T-helper 22 cell (primary cell): ENCODE measurements at regions not wholly inside any gene's neighbourhood (a gene's known extent, or its start where the extent isn't known, plus 50 kb on each side); places are given as distances from the start of the nearest gene placed in this dataset.
"Not testable (repeated sequence)": the region's sequence is repeated elsewhere in the genome, so short reads cannot be mapped to it uniquely, and the experiment has no call there.

Experiments
- DNase-seq: peaks from one replicate; pipeline ENCODE4 v3.0.0-alpha.2; 2020; ENCODE audit warnings: low read depth

- DNase-seq = no peak
Measured at GRCh38 chrX:40245488-40246071, 147.8 kb upstream of the BCOR start.

- no peak for DNase-seq
Measured at GRCh38 chrX:40244980-40245379, 147.2 kb upstream of the BCOR start.

DNA sequence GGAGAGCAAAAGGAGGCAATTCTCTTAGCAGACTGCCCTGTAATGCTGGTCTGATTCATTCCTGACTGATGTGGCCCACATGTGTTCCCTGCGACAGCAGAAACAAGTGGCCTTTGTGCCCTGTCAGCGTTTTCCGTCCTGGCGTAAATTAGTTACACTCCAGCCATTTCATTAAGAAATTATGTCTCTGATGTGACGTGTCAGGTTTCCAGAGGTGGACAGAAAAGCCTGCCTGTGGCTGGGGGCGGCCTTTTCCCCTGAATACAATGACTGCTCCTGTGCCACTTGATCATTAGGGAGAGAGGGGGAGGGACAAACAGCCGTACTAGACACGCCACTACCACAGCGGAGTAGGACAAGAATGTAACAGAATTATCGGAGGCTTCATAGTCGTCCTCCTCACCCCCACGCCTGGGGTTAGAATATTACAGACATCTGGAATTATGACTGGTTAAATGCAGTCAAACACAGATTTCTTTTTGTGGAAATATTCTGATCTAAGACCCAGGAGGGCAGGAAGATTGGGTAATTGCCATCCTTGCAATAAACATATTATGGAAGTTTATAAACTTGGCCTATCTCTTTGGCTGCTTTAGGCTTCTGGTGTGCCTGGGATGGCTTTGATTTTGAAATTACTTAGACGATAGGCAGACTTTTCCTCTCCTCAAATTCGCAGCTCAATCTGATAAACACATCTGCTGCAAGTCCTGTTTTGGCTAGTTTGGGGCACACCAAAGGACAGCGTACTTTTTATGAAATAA, 146.2 kb upstream of the BCOR start:
- DNase-seq = no peak

DNA sequence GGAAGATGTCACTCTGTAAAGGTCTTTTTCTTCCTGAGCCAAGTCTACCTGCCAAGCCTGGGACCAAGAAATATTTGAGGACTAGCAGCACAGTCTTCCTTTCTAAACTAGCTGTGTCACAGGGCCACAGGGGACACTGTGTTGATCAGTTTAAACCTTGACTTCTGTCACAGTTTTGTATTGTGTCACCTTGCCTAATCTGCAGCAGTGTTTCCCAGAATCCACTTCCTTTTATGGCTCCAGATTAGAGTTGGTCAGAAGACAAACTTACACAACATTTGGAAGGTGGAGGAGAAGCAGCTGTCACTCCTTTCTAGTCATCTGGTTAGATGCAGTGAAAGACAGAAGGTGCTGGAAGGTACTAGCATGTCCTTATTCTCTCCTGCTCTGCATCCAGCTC, 143.1 kb upstream of the BCOR start:
- DNase-seq = no peak

GRCh38 chrX:40237731-40238178, 140.0 kb upstream of the BCOR start:
- DNase-seq = no peak

GRCh38 chrX:40230646-40231045, 132.9 kb upstream of the BCOR start:
- no peak for DNase-seq

DNA sequence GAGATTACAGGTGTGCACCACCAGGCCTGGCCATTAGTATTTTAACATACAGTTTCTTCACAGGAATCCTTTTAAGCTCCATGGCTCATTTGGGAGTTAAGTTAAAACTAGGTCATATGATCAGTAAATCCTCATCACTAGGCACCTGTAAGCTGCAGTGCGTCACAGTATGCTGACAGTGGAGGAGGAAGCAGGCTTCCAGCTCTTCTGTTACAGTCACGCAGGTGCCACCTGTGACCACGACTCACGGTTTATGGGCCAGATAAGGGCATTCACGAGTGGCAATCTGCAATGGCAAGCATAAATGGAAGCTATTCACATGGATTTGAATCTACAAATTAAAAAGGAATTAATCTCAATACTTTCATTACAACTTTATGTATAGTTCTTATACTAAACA, 129.4 kb upstream of the BCOR start:
- DNase-seq = no peak

- DNase-seq = no peak
Measured at GRCh38 chrX:40224658-40225057, 126.9 kb upstream of the BCOR start.

GRCh38 chrX:40222612-40223011, 124.9 kb upstream of the BCOR start:
- not testable (repeated sequence) for DNase-seq

GRCh38 chrX:40213092-40213491, 115.3 kb upstream of the BCOR start:
- DNase-seq = no peak

GRCh38 chrX:40209951-40210617, 112.3 kb upstream of the BCOR start:
- no peak for DNase-seq

DNA sequence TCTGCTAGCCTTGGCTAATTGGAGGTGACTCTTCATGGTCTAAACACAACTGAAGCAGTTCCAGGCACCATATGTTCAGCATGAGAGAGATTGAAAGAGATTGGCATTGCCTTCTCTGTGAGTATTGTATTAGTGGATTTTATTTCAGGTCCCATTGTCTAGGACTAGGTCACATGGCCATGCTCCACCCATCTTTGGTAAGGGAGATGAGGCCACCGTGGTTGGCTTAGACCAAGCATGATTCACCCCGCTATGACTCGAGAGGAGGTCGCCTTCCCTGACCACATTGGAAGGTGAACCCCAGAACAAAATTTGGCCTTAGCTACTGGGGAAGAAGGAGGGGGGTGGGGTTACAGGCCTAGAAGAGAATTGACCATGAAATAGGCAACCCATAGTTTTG, 109.9 kb upstream of the BCOR start:
- no peak for DNase-seq

- DNase-seq = no peak
Measured at GRCh38 chrX:40205471-40205870, 107.7 kb upstream of the BCOR start.

GRCh38 chrX:40202456-40202855, 104.7 kb upstream of the BCOR start:
- DNase-seq = no peak

- DNase-seq = no peak
Measured at GRCh38 chrX:40201329-40201885, 103.6 kb upstream of the BCOR start.

DNA sequence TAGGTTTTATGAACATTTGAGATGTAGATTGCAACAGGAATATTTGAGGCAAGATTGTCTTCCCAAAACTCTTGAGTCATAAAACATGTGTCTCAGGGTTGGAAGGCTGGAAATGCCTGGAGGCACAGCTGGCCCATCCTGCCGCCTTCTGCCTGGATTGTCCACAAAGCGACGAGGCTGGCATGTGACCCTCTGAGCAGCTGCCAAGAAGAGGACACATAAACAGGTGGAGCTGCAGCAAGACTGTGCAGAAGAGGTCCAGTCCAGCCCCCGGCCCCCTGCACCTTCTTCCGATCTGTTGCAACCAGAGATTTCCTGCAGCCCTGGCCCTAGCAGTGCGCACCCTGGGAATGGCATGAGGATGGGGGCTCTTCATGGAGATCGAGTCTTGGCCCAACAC, 101.9 kb upstream of the BCOR start:
- DNase-seq = no peak

DNA sequence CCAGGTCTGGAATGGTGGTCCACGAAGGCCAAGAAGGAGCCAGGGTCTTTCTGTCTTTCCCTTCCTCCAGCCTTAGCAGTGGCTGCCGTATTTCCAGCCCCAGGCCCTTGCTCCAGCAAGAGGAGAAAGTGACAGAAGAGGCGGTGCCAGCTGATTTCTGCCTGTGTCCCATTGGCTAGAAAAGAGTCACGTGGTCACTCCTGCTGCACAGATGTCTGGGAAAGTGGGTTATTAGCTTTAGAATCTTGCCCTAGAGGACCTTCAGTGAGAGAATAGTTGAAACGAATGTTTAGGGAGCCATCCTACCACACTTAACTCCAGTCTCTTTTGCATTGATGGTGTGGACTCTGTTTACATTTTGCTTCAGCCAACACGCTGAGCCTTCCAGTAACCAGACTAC, 99.3 kb upstream of the BCOR start:
- no peak for DNase-seq

DNA sequence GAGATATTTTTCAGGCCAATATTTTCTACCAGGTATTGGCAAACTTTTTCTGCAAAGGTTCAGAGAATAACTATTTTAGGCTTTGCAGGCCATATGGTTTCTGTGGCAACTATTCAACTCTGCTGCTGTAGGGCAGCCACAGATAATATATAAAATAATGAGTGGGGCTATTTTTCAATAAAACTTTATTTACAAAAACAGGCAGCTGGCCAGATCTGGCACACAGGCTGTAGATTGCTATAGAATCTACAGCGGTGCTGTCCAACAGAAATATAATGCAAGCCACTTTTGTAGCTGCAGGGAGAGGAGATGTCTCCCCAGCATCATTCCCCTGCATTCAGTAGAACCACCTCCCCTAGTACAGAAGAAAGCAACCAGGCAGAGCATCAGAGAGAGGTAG, 97.6 kb upstream of the BCOR start:
- DNase-seq = no peak

DNA sequence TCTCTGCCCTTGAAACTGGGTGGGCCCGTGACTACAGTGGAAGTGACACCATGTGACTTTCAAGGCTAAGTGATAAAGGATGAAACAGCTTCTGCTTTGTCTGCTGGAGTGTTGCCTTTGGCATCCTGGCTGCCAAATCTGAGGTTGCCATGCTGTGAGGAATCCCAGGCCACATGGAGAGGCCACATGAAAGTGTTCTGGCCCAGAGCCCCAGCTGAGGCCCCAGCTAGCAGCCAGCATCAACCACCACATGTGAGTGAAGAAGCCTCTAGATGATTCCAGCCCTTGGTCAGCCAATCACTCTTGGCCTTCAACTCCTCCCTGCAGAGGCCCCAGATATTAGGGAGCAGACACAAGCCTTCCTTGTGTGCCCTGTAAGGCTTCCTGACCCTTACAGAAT, 94.4 kb upstream of the BCOR start:
- DNase-seq = no peak

- no peak for DNase-seq
Measured at GRCh38 chrX:40189637-40190036, 91.9 kb upstream of the BCOR start.

DNA sequence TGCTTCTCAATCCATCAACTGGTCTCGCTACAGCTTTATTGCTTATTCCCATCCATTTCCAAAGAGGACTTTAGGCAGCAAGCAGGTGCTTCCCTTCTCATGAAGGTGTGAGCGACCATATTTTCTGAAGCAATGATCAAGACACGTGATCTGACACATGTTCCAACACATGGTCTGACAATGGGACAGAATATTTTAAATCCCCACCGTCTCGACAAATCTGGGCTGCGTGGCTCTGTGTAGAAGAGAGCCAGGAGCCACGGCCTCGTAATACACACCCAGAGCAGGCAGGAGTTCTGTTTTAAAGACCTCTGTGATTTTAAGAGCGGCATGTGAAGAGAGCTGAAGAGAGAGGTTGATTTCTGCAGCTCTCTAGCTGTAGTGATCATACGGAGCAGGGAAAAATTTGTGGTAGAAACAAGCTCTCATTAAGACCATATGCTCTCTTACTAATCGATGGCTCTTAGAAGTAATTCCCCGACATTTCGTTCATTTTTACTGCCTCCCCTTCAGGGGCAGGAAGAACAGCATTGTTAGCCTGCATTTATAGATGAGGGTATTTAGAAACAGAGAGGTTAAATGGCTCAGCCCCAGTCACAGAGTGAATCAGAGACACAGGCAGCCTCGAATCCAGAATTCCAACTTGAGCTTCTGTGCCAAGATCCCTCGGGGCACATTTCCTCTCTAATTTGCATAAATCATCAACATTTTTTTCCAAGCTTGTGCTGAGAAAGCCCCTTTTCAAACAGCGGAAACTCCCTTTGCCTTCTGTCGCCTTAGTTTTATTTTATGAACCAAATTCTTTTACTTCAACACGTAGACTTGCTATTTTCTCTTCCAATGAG, 91.0 kb upstream of the BCOR start:
- DNase-seq = no peak

DNA sequence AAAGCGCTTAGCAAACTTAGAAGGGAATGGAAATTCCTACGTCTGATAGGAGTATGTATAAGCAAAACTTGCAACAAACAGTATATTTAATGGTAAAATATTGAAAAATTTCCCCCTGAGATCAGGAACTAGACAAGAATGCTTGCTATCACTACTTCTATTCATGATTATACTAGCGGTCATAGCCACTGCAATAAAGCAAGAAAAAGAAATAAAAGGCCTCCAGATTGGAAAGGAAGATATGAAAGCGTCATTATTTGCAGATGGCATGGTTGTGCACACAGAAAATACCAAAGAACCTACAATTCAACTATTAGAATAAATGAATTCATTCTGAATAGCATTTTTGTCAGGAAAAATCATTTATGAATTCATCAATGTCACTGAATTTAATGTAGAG, 87.2 kb upstream of the BCOR start:
- DNase-seq = no peak
